HG03025 (cell line): ENCODE measurements at regions not wholly inside any gene's neighbourhood (a gene's known extent, or its start where the extent isn't known, plus 50 kb on each side); places are given as distances from the start of the nearest gene placed in this dataset.

Experiments used
- ATAC-seq: cut with Tn5 transposase; IDR thresholded peaks from one replicate; pipeline ENCODE4 v1.9.1; 2021; ENCODE audit warnings: mild to moderate bottlenecking, moderate library complexity; ENCODE audit not compliant: unreplicated experiment, low FRiP score

- ATAC-seq: no peak
These were observed 972.0 kb downstream of the DTWD2 start for GRCh38 chr5:118016396-118016795.

- ATAC-seq: no peak
These were observed 972.8 kb downstream of the DTWD2 start for GRCh38 chr5:118015511-118015910.

- no peak for ATAC-seq
These were observed 978.5 kb downstream of the DTWD2 start for GRCh38 chr5:118009741-118010297.

GRCh38 chr5:118008779-118009178 lies 979.6 kb downstream of the DTWD2 start:
- ATAC-seq: no peak

- ATAC-seq: no peak
These were observed 981.1 kb downstream of the DTWD2 start for GRCh38 chr5:118007262-118007661.

GRCh38 chr5:118006219-118006618 lies 982.1 kb downstream of the DTWD2 start:
- no peak for ATAC-seq

GRCh38 chr5:117999939-118000549 lies 988.3 kb downstream of the DTWD2 start:
- ATAC-seq: no peak

GRCh38 chr5:117982691-117983090 lies 1005.7 kb downstream of the DTWD2 start:
- ATAC-seq: no peak

GRCh38 chr5:117973785-117974184 lies 1014.6 kb downstream of the DTWD2 start:
- ATAC-seq: no peak

GRCh38 chr5:117955831-117956230 lies 1032.5 kb downstream of the DTWD2 start:
- ATAC-seq: no peak

- no peak for ATAC-seq
These were observed 1034.0 kb downstream of the DTWD2 start for GRCh38 chr5:117954331-117954730.

GRCh38 chr5:117953272-117953671 lies 1035.1 kb downstream of the DTWD2 start:
- no peak for ATAC-seq

GRCh38 chr5:117947836-117948235 lies 1040.5 kb downstream of the DTWD2 start:
- no peak for ATAC-seq

GRCh38 chr5:117947121-117947520 lies 1041.2 kb downstream of the DTWD2 start:
- ATAC-seq: no peak

- ATAC-seq: no peak
These were observed 1043.1 kb downstream of the DTWD2 start for GRCh38 chr5:117945258-117945657.

- ATAC-seq: no peak
These were observed 1044.8 kb downstream of the DTWD2 start for GRCh38 chr5:117943541-117943940.

- no peak for ATAC-seq
These were observed 1045.4 kb downstream of the DTWD2 start for GRCh38 chr5:117942861-117943519.

GRCh38 chr5:117893211-117893610 lies 1095.1 kb downstream of the DTWD2 start:
- no peak for ATAC-seq

GRCh38 chr5:117892360-117892759 lies 1096.0 kb downstream of the DTWD2 start:
- no peak for ATAC-seq

GRCh38 chr5:117889596-117889995 lies 1098.8 kb downstream of the DTWD2 start:
- ATAC-seq: no peak

- ATAC-seq: peak; percentile 95
These were observed 1099.7 kb downstream of the DTWD2 start for GRCh38 chr5:117888688-117889087.
